T follicular helper cell (primary cell): ENCODE measurements at regions not wholly inside any gene's neighbourhood (a gene's known extent, or its start where the extent isn't known, plus 50 kb on each side); places are given as distances from the start of the nearest gene placed in this dataset.

Experiments
- DNase-seq: peaks from one replicate; pipeline ENCODE4 v3.0.0-alpha.2; 2020; ENCODE audit warnings: low read depth

DNA sequence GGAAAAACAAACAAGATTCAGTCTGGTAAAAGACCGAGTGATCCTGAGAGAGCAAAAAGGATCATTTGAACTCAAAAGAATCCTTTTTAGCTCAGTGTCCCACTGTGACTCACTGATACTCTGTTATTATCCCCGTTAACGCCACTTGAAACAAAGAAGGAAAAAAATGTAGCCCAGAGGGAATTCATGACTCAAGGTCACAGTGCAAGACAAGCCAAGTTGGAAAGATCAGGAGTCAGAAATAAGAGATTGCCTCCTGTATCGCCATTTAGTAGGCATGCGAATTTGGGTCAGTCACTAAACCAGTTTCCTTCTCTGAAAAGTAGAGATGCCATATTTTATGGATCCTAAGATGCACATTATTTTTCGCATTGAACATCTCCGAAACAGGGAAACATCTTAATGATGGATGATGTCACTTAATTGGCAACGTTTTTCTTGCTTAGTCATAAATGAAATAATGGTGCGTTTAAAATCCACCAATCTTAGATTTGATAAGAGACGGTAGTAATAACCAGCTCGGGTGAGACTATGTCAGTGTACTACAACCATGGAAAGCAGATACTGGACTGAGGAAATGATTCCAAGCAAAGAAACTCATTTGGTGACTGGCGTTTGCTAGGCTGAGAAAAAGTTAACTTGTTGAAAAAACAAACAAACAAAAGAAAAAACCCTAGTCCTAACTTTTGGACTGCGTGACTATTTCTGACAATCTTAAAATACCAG lies 502.0 kb upstream of the CELF2 start:
- DNase-seq = no peak

GRCh38 chr10:10516346-10517130 lies 501.1 kb upstream of the CELF2 start:
- DNase-seq = no peak

GRCh38 chr10:10517866-10518265 lies 499.8 kb upstream of the CELF2 start:
- DNase-seq = no peak

- DNase-seq = no peak
Observed at GRCh38 chr10:10519674-10520073, 498.0 kb upstream of the CELF2 start.

GRCh38 chr10:10520491-10521385 lies 496.9 kb upstream of the CELF2 start:
- DNase-seq = no peak

DNA sequence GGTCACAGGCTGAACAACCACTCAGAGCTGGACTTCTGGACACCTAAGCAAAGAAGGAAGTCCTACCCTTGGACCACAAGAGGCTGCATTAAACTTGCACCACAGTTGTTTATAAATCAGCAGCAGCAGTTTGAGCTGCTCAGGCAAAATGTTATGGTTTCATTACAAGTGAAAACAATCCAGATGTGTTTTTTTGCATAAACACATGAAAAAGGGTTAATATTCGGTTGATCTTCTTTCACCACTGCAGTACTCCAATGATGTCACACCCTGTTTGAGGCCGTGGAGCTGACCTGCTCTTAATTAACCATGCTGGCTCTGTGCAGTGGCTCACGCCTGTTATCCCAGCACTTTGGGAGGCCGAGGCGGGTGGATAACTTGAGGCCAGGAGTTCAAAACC lies 490.8 kb upstream of the CELF2 start:
- DNase-seq = no peak

- DNase-seq = no peak
Observed at GRCh38 chr10:10527861-10528562, 489.7 kb upstream of the CELF2 start.

DNA sequence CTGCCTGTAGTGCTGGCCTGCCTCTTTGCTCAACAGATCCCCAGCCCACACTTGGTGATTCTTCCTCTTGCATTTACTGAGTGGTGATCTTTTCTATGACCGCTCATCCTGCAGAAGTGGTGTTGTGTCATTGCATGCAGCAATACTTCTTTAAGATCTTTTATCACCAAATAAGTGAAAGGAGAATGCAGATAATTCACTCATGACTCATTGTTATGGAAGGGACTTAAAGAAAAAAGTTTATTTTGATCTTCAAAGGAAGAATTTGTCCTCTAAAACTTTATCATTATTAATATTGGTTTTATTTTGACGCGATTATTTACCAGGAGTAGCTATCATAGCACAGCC lies 489.1 kb upstream of the CELF2 start:
- no peak for DNase-seq

DNA sequence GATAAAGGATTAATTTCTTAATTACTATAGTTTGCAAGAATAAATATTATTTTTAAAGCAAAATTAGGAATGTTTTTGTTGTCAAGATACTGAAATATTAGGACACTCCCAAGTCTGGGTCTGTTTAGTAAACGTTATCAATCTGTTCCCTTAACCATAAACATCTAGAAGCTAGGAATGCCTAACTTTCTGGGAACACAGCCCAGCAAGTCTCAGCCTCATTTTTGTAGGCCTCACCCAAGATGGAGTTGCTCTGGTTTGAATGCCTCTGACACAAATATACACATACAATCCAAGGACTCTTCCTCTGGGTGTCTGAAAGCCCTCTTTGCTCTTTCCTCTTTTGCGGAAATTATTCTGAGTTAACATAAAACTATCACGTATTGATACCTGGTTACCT lies 487.4 kb upstream of the CELF2 start:
- no peak for DNase-seq

DNA sequence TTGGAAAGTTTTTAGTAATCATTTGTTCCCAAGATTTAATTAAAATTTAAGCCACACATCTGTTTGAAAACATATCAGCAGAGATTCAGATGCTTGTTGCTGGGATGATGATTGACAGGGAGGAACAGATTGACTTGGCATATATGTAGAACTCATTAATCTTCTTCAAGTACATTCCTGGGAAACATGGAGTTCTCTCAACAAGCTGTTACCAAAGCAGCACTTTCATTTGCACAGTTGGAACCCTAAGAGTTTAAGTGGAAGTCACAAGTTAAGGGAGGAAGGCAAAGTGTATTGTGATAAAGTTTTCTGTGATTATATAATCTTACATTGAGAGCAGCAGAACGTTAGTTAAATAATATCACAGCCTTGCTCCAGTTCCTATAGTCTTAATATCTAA lies 485.4 kb upstream of the CELF2 start:
- no peak for DNase-seq

- DNase-seq = no peak
Observed at GRCh38 chr10:10532826-10533225, 484.8 kb upstream of the CELF2 start.

DNA sequence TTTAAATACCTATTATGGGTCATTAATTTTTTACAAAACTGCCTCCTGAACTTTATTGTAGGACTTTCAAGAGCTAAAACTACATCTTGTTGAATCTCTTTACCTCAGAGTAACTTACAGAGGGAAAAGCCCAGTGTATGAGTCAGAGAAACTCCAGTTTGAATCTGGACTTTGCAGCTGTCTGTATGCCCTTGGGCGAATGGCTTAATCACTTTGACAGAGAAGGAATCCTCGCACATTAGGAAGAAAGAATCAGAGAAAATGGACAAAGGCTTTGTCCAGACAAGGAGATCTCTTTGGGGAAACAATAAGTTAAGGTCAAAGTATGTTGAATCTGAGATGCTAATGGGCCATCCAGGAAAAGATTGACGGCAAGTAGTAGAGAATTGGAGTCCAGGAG lies 484.2 kb upstream of the CELF2 start:
- no peak for DNase-seq

- no peak for DNase-seq
Observed at GRCh38 chr10:10538326-10538725, 479.3 kb upstream of the CELF2 start.

DNA sequence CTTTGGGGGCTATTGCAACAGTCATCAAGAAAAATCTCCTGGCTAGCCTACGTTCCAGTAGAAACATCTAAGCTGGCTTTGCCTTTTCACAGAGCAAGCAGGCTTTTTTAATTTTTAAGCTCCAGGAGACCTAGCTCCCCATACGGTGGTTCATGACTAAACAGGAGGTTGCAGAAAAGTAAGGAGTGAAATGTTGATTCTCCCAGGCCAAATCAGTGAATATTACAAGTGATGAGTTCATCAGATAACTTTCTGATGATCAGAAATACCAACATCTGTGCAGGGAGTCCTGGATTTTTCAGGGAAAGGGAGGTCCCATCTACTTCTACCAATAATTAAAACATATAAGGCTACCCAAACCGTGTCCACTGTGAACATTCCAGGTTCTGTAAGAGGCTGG lies 477.3 kb upstream of the CELF2 start:
- DNase-seq = no peak

- DNase-seq = no peak
Observed at GRCh38 chr10:10542477-10542876, 475.2 kb upstream of the CELF2 start.

GRCh38 chr10:10544890-10545289 lies 472.8 kb upstream of the CELF2 start:
- no peak for DNase-seq

- DNase-seq = no peak
Observed at GRCh38 chr10:10545771-10546170, 471.9 kb upstream of the CELF2 start.

GRCh38 chr10:10551596-10552301 lies 465.9 kb upstream of the CELF2 start:
- no peak for DNase-seq

DNA sequence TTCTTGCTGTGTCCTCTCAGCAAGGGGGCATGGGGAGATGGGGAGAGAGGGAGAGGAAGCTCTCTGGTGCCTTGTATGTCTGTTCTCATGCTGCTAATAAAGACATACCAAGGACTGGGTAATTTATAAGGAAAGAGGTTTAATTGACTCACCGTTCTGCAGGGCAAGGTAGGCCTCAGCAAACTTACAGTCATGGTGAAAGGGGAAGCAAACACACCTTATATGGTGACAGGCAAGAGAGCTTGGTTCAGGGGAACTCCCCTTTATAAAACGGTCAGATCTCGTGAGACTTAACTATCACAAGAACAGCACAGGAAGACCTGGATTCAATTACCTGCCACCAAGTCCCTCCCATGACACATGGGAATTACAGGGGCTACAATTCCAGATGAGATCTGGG lies 464.7 kb upstream of the CELF2 start:
- DNase-seq = no peak

- no peak for DNase-seq
Observed at GRCh38 chr10:10564081-10564794, 453.4 kb upstream of the CELF2 start.

DNA sequence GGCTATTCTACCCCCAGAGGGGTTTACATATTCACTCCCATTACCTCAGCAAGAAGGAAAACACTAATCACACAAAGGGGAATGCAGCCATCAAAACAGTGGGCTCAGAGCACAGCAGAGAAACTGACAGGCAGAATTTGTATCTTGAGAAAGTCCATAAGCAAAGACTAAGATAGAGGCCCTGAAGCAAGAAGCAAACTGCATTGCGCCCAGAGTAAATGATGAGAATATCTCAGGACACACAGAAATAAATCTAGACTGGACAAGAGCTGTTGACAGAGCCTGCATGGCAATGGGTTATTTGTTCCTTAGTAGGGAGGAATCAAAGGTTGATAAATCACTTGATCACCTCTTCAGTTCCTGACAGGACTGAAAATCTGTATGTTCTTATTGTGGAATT lies 440.7 kb upstream of the CELF2 start:
- no peak for DNase-seq
